ENCODE measurements at regions not wholly inside any gene's neighbourhood (a gene's known extent, or its start where the extent isn't known, plus 50 kb on each side); places are given as distances from the start of the nearest gene placed in this dataset.

DNA sequence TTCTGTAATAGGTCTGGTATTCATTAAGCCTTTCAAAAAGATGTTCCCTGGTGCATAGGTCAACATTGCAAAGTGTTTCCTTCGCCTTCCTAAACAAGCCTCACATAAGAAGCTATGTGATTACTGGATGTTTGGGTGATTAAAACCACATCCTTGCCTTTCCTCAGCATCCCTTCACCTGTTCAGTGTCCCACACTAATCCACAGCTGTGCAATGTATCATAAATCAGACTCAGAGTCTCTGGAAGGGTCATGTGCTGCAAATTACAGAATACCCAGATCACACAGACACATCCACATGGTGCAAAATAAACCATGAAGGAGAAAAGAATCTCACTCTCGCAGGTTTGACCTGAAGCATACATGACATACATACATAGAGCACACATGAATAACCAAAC, 164.7 kb upstream of the NSMCE3 start:
- DNase-seq (ENCODE audit: low read depth): no peak
- TF ChIP-seq, protein P1, sequence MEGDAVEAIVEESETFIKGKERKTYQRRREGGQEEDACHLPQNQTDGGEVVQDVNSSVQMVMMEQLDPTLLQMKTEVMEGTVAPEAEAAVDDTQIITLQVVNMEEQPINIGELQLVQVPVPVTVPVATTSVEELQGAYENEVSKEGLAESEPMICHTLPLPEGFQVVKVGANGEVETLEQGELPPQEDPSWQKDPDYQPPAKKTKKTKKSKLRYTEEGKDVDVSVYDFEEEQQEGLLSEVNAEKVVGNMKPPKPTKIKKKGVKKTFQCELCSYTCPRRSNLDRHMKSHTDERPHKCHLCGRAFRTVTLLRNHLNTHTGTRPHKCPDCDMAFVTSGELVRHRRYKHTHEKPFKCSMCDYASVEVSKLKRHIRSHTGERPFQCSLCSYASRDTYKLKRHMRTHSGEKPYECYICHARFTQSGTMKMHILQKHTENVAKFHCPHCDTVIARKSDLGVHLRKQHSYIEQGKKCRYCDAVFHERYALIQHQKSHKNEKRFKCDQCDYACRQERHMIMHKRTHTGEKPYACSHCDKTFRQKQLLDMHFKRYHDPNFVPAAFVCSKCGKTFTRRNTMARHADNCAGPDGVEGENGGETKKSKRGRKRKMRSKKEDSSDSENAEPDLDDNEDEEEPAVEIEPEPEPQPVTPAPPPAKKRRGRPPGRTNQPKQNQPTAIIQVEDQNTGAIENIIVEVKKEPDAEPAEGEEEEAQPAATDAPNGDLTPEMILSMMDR (IDR thresholded peaks at IDR 0.05; ENCODE audit: low read depth, low read length, missing control alignments): no peak
- in situ Hi-C loops (cut with HindIII; ENCODE audit: low sequenced_read_pairs): loop anchor here (25.0 kb wide), 1 partner anchor 103 kb away; no protein-coding TSS in a partner anchor
- H3K4me3 ChIP-seq (ENCODE audit: low read depth, low read length): no peak overlapping the region

DNA sequence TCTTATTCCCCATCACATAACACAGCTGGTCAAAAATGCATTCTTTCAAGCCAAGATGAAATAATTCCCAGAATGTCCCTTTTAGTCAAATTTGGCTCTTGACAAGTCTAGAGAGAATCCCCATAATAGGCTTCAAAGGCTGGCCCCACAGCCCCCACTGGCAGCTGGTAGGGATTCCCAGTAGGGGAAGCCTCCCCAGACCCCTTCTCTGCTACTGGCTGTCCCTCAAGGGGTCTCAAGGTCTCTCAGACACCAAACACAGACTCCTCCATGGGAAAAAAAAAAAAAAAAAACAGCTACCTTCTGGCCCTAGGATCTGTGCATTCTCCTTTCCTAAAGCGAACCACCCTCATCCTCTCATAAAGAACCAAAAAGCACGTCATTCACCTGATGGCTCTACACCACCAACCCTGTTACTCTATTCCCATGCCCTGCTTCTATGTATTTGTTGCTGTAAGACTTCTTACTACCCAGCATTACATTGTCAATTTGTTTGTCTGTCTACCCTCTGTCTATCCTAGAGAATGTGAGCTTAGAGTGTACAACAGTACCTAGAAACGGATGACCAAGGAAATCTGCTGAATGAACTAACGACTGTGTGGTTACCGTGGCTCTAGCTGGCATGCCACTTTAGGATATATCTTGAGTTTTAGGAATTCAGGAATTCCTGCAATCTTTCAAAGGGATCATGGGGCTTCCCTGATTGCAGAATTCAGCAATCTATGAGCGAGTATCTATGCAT, 164.1 kb upstream of the NSMCE3 start:
- no peak overlapping the region for H3K4me3 ChIP-seq (ENCODE audit: low read depth, low read length)
- no peak for DNase-seq (ENCODE audit: low read depth)
- in situ Hi-C loops (cut with HindIII; ENCODE audit: low sequenced_read_pairs): loop anchor here (25.0 kb wide), 1 partner anchor 104 kb away; no protein-coding TSS in a partner anchor
- TF ChIP-seq, protein P1 (IDR thresholded peaks at IDR 0.05; ENCODE audit: low read depth, low read length, missing control alignments): no peak

DNA sequence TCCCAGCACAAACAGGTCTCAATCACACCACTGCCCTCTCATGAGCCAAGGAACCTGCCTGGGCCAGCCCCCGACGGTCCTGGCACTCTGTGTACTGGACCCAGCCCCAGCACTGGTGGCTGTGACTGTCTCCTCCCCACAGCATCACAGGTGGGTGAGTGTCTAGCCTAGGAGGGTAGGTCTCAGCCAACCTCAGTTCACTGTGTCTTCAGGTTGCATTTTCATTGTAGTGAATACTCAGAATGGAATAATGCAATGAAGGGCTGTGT, 163.4 kb upstream of the NSMCE3 start:
- no peak for DNase-seq (ENCODE audit: low read depth)
- no peak overlapping the region for H3K4me3 ChIP-seq (ENCODE audit: low read depth, low read length)
- in situ Hi-C loops (cut with HindIII; ENCODE audit: low sequenced_read_pairs): loop anchor here (25.0 kb wide), 1 partner anchor 104 kb away; no protein-coding TSS in a partner anchor
- TF ChIP-seq, protein P1 (IDR thresholded peaks at IDR 0.05; ENCODE audit: low read depth, low read length, missing control alignments): no peak

DNA sequence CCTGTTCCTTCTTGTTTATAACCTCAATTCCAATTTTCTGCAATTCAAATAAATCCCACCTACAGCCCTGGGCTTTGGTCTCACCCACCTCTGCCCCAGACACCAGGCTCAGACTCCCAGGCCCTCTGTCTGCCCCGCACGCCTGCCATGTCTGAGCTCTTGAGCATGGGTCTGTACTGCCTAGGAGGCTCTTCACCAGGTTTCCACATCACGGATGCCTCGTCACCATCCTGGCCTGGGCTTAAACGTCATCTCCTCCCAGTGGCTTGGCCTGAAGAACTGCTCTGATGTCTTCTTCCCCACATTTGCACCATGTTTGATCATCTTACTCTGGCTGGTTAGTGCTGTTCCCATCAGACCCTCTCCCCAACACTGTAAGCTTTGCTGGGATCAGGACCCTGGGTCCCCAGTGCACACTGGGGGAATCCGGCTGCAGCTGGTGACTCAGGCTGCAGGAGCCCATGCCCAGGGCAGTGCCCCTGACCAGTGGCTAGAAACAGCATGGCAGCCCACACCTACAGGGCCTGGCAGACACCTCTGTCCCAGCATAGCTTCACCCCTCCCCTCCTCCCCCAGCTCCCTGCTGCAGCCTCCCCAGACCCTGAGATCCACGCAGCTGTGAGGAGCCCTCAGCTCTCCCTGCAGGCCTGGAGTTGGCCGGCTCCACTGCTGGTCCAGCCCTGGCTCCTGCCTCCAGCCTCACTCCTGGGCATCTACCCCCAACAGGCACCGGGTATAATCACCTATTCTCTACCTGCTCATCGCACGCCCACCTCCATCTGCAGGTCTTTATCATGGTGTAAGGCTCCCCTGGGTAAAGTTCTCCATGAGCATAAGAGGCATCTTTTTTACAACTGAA, 162.8 kb upstream of the NSMCE3 start:
- no peak for DNase-seq (ENCODE audit: low read depth)
- H3K4me3 ChIP-seq (ENCODE audit: low read depth, low read length): no peak overlapping the region
- TF ChIP-seq, protein P1 (IDR thresholded peaks at IDR 0.05; ENCODE audit: low read depth, low read length, missing control alignments): no peak
- in situ Hi-C loops (cut with HindIII; ENCODE audit: low sequenced_read_pairs): loop anchor here (25.0 kb wide), 1 partner anchor 105 kb away; no protein-coding TSS in a partner anchor

DNA sequence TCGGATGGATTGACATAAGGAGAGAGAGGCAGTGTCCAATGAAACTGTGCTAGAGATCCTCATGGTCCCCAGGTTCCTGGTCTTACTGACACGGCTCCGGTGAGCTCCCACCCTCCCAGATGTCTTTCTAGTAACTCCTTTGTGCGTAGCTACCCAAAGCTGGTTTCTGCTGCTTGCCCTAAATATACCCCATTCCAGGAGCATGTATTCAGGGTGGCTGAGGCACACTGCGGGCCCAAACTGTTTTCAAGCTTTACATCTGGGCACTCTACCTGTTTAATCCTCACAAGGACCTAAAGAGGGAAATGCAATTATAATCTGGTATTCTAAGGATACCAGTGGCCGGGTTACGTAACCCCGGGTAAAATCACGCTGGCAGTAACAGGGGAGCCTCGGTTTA, 161.2 kb upstream of the NSMCE3 start:
- TF ChIP-seq, protein P1 (IDR thresholded peaks at IDR 0.05; ENCODE audit: low read depth, low read length, missing control alignments): no peak
- DNase-seq (ENCODE audit: low read depth): no peak
- H3K4me3 ChIP-seq (ENCODE audit: low read depth, low read length): no peak overlapping the region
- in situ Hi-C loops (cut with HindIII; ENCODE audit: low sequenced_read_pairs): loop anchor here (25.0 kb wide), 1 partner anchor 106 kb away; no protein-coding TSS in a partner anchor

DNA sequence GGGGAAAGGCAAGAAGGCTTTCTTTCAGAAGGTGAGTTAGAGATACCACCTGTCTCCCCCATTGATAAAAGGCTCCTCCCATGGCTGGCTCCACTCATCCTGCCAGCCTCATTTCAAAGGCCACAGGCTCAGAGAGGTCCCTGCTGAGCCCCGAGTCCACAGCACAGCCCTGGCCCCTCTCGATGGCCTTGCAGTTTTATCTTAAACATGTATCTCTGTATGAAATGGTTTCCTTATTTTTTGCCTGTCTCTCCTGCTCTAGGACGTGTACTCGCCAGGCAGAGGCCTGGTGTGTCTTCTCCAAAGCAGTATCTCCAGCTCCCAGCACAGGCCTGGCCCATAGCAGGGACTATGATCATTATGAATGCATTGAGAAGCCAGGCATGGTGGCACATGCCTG, 160.5 kb upstream of the NSMCE3 start:
- no peak overlapping the region for H3K4me3 ChIP-seq (ENCODE audit: low read depth, low read length)
- in situ Hi-C loops (cut with HindIII; ENCODE audit: low sequenced_read_pairs): loop anchor here (25.0 kb wide), 1 partner anchor 107 kb away; no protein-coding TSS in a partner anchor
- TF ChIP-seq, protein P1 (IDR thresholded peaks at IDR 0.05; ENCODE audit: low read depth, low read length, missing control alignments): no peak
- DNase-seq (ENCODE audit: low read depth): no peak
